Suprapubic skin (tissue), 4 donors: ENCODE measurements at regions not wholly inside any gene's neighbourhood (a gene's known extent, or its start where the extent isn't known, plus 50 kb on each side); places are given as distances from the start of the nearest gene placed in this dataset.

Source experiments
- DNase-seq, 2 donors: peaks; one replicate each; pipeline ENCODE4 v3.0.0-alpha.2; 2019; ENCODE audit warnings: low spot score in 2 of 2
- H3K27ac ChIP-seq: fragments of 200-600 bp; sonication (generic); one replicate; pipeline ENCODE4 v1.5.1; 2019
- H3K27me3 ChIP-seq: fragments of 200-600 bp; sonication (generic); one replicate; pipeline ENCODE4 v1.5.1; 2019
- H3K36me3 ChIP-seq: fragments of 200-600 bp; sonication (generic); one replicate; pipeline ENCODE4 v1.5.1; 2019
- H3K4me1 ChIP-seq: fragments of 200-600 bp; sonication (generic); one replicate; pipeline ENCODE4 v1.5.1; 2019
- H3K4me3 ChIP-seq: fragments of 200-600 bp; sonication (generic); one replicate; pipeline ENCODE4 v1.5.1; 2019; ENCODE audit warnings: mild to moderate bottlenecking
- H3K9me3 ChIP-seq: fragments of 200-600 bp; sonication (generic); one replicate; pipeline ENCODE4 v1.5.1; 2019
- EP300 ChIP-seq: sonication (generic); formaldehyde crosslinking; IDR thresholded peaks from one replicate; pipeline ENCODE4 v1.6.1; 2017; ENCODE audit warnings: antibody characterized with exemption
- POLR2A ChIP-seq, 2 donors: fragments of 450-650 bp; IDR thresholded peaks; one replicate each; pipeline ENCODE4 v1.6.1; 2017; ENCODE audit warnings: antibody characterized with exemption in 2 of 2, mild to moderate bottlenecking in 2 of 2, moderate library complexity in 2 of 2
- POLR2AphosphoS5 ChIP-seq, 3 donors: sonication (generic); formaldehyde crosslinking; IDR thresholded peaks; one replicate each; pipeline ENCODE4 v1.6.1; 2017; ENCODE audit warnings: antibody characterized with exemption in 3 of 3
- whole genome bisulfite sequencing: methylation state at CpG from one replicate; pipeline ENCODE4 v1.1.5; 2018; 5-methylcytosine and 5-hydroxymethylcytosine counted together
- TF ChIP-seq, protein P1 (sequence below), 2 donors: fragments of 200-600 bp in 1 of 2; fragments of 450-650 bp in 1 of 2; sonication (generic) in 1 of 2; IDR thresholded peaks; one replicate each; pipeline ENCODE4 v1.5.1; 2016 to 2019; ENCODE audit warnings: antibody characterized with exemption in 2 of 2, mild to moderate bottlenecking in 1 of 2, moderate library complexity in 1 of 2

DNA sequence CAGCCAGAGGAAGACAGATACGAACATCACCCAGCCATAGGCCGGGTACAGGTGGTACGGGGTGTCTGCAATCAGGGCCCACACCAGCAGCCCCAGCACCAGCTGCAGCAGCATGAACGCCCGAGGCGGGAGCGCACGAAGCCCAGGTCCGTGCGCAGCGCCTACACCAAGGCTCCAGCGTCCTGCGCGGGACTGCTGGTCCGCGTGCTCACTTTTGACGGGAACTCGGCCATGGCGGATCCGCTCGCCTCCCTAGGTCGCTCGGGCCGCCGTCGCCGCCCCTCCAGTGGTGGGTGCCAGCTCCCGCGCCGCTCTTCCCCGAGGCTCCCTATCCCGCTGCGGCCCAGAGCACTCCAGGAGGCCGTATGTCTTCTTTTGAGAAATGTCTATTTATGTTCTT lies 181.2 kb upstream of the DIPK2B start:
- Histone ChIP-seq H3K27me3 (no peaks in the 10 kb centered on the region), H3K27ac (no peak overlapping the region), H3K9me3 (no peaks in the 10 kb centered on the region), H3K36me3 (no peaks in the 10 kb centered on the region), H3K4me3 (no peak overlapping the region), H3K4me1 (no peaks in the 10 kb centered on the region)
- TF ChIP-seq POLR2AphosphoS5 (IDR thresholded peaks at IDR 0.05) (no peak), EP300 (no peak), POLR2A (IDR thresholded peaks at IDR 0.05) (no peak)
- TF ChIP-seq, protein P1, sequence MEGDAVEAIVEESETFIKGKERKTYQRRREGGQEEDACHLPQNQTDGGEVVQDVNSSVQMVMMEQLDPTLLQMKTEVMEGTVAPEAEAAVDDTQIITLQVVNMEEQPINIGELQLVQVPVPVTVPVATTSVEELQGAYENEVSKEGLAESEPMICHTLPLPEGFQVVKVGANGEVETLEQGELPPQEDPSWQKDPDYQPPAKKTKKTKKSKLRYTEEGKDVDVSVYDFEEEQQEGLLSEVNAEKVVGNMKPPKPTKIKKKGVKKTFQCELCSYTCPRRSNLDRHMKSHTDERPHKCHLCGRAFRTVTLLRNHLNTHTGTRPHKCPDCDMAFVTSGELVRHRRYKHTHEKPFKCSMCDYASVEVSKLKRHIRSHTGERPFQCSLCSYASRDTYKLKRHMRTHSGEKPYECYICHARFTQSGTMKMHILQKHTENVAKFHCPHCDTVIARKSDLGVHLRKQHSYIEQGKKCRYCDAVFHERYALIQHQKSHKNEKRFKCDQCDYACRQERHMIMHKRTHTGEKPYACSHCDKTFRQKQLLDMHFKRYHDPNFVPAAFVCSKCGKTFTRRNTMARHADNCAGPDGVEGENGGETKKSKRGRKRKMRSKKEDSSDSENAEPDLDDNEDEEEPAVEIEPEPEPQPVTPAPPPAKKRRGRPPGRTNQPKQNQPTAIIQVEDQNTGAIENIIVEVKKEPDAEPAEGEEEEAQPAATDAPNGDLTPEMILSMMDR (IDR thresholded peaks at IDR 0.05) = no peak
- 81% methylated on average over 33 of the region's 34 CpGs for WGBS
- no peak for DNase-seq

DNA sequence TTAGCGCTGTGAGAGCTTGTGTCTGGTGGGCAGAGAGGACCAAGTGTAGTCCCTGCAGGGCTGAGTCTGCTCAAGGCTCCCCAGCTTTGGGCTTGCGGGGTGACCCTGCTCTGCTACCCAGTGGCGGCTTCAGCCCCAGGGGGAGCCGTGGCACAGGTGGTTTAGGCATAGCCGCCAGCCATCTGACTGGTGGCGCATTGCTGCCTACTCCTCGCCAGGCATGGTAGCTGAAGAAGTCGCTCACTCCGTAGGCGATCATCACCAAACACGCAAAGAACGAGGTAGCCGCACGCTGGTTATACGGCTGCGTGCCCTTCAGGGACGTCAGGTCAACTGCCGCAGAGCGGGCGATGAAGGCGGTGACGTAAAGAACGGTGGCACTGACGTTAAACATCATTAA lies 180.7 kb upstream of the DIPK2B start:
- 94% methylated on average over 13 of the region's 24 CpGs for WGBS
- TF ChIP-seq POLR2A (IDR thresholded peaks at IDR 0.05) (no peak), POLR2AphosphoS5 (IDR thresholded peaks at IDR 0.05) (no peak), EP300 (no peak)
- TF ChIP-seq, protein P1 (IDR thresholded peaks at IDR 0.05) = no peak
- Histone ChIP-seq H3K4me3 (no peak overlapping the region), H3K9me3 (no peaks in the 10 kb centered on the region), H3K27me3 (no peaks in the 10 kb centered on the region), H3K4me1 (no peaks in the 10 kb centered on the region), H3K36me3 (no peaks in the 10 kb centered on the region), H3K27ac (no peak overlapping the region)
- DNase-seq = no peak

DNA sequence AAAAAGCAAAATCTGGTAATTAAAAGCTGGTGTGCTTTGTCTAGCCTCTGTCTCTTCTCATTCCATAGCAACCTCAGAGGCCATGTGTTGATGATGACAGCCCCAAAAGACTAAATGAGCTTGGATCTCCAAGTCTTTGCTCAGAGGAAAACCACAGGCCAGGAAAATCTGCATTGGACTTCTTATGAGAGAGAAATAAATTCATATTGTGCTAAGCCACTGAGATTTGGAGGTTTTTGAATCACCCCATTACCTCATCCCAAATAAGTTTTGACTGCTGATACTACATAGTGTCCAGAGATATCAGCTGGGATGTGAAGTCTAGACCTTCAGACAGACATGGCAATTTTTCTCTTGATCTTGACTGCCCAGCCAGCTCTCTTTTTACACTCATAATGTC lies 178.6 kb upstream of the DIPK2B start:
- Histone ChIP-seq H3K4me1 (no peaks in the 10 kb centered on the region), H3K36me3 (no peaks in the 10 kb centered on the region), H3K27me3 (no peaks in the 10 kb centered on the region), H3K27ac (no peak overlapping the region), H3K4me3 (no peak overlapping the region), H3K9me3 (no peaks in the 10 kb centered on the region)
- DNase-seq = no peak
- TF ChIP-seq POLR2AphosphoS5 (IDR thresholded peaks at IDR 0.05) = no peak
- TF ChIP-seq, protein P1 (IDR thresholded peaks at IDR 0.05) = no peak
- no peak for TF ChIP-seq POLR2A (IDR thresholded peaks at IDR 0.05)
- no peak for TF ChIP-seq EP300

DNA sequence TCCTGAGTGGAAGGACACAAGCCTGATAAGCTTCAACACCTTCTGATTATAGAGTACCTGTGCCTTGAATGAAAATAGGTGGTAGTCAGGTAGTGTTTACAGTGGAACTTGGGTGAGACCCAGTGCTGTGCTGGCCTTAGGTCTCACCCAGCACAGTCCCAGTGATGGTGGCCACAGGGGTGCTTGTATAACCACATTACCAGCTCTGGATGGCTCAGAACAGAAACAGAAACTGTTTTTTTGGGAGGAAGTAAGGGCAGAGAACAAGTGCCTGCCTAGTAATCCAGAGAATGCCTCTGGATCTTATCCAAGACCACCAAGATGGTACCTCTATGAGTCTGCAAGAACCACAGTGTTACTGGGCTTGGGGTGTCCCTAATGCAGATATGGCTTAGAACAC lies 171.5 kb upstream of the DIPK2B start:
- Histone ChIP-seq H3K27me3 (no peaks in the 10 kb centered on the region), H3K4me3 (no peak overlapping the region), H3K27ac (no peak overlapping the region), H3K9me3 (no peaks in the 10 kb centered on the region), H3K4me1 (no peaks in the 10 kb centered on the region), H3K36me3 (no peaks in the 10 kb centered on the region)
- no peak for DNase-seq
- TF ChIP-seq EP300 (no peak), POLR2AphosphoS5 (IDR thresholded peaks at IDR 0.05) (no peak), POLR2A (IDR thresholded peaks at IDR 0.05) (no peak)
- TF ChIP-seq, protein P1 (IDR thresholded peaks at IDR 0.05) = no peak

DNA sequence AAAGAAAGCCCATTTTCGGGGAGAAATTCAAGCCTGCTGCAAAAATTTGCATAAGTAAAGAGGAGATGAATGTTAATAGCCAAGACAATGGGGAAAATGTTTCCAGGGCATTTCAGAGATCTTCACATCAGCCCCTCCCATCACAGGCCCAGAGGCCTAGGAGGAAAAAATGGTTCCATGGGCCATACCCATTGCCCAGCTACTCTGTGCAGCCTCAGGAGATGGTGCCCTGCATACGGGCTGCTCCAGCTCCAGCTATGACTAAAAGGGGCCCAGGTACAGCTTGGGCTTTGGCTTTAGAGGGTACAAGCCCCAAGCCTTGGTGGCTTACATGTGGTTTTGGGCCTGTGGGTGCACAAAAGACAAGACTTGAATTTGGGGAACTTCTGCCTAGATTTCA lies 168.0 kb upstream of the DIPK2B start:
- Histone ChIP-seq H3K27me3 (no peaks in the 10 kb centered on the region), H3K4me1 (no peaks in the 10 kb centered on the region), H3K9me3 (no peaks in the 10 kb centered on the region), H3K27ac (no peak overlapping the region), H3K36me3 (no peaks in the 10 kb centered on the region), H3K4me3 (no peak overlapping the region)
- TF ChIP-seq EP300 = no peak
- TF ChIP-seq, protein P1 (IDR thresholded peaks at IDR 0.05) = no peak
- no peak for TF ChIP-seq POLR2A (IDR thresholded peaks at IDR 0.05)
- TF ChIP-seq POLR2AphosphoS5 (IDR thresholded peaks at IDR 0.05) = no peak
- 93% methylated on average over 2 of the region's 2 CpGs for WGBS
- DNase-seq = no peak
